ENCODE measurements at regions not wholly inside any gene's neighbourhood (a gene's known extent, or its start where the extent isn't known, plus 50 kb on each side); places are given as distances from the start of the nearest gene placed in this dataset.

- TF ChIP-seq CTCF (conservative IDR thresholded peaks at IDR 0.05 in 1 of 2, IDR thresholded peaks at IDR 0.05 in 1 of 2; ENCODE audit: low read depth in 1 of 2, low read length in 2 of 2) = no peak
- TF ChIP-seq EZH2 (IDR thresholded peaks at IDR 0.05; ENCODE audit: low read length, missing control alignments) = no peak
These were observed 113.0 kb upstream of the CACUL1 start for GRCh38 chr10:118867768-118868167.

Data from fibroblast of lung (primary cell).